IMR-90 (cell line): ENCODE measurements at regions not wholly inside any gene's neighbourhood (a gene's known extent, or its start where the extent isn't known, plus 50 kb on each side); places are given as distances from the start of the nearest gene placed in this dataset.

ENCODE experiments used
- ATAC-seq: fragments of 200-7000 bp; cut with Tn5 transposase; 2 replicates; pipeline ENCODE4 v1.9.1; 2020; ENCODE audit warnings: low read depth, mild to moderate bottlenecking, moderate library complexity
- BruUV-seq: library from RNA; stranded (reverse); fragments of 400-500 nt; replicated peaks from 2 replicates; lab custom pipeline; 2021; lab: Mats Ljungman, UMichigan
- CTCF ChIA-PET: fragments of 300-600 bp; formaldehyde crosslinking; extraction: SDS; loops from one replicate; lab custom pipeline; 2021; ENCODE audit warnings: antibody characterized with exemption; lab: Yijun Ruan, JAX
- POLR2A ChIA-PET: fragments of 300-600 bp; sonication (Branson Sonifier 250); formaldehyde crosslinking; loops from one replicate; lab custom pipeline; 2022; ENCODE audit warnings: antibody characterized with exemption; ENCODE audit not compliant: unreplicated experiment; lab: Charles Lee
- DNase-seq: peaks from one replicate; pipeline ENCODE4 v3.0.0; 2013
- H2AFZ ChIP-seq: replicated peaks from 2 replicates; pipeline ENCODE3; 2013; ENCODE audit warnings: low read length, mild to moderate bottlenecking; ENCODE audit not compliant: poor library complexity
- H2AK5ac ChIP-seq: 2 replicates; pipeline ENCODE4 v1.6.1; 2013; ENCODE audit warnings: low read depth, low read length, inconsistent platforms
- H2AK9ac ChIP-seq: replicated peaks from 2 replicates; pipeline ENCODE3; 2013; ENCODE audit warnings: mild to moderate bottlenecking, low read depth, low read length, moderate library complexity; ENCODE audit not compliant: poor library complexity
- H2BK120ac ChIP-seq: 2 replicates; pipeline ENCODE4 v1.6.1; 2013; ENCODE audit warnings: low read depth, low read length, inconsistent platforms
- H2BK15ac ChIP-seq: 3 replicates; pipeline ENCODE4 v1.6.1; 2013; ENCODE audit warnings: low read depth, low read length, inconsistent platforms
- H2BK20ac ChIP-seq: 2 replicates; pipeline ENCODE4 v1.6.1; 2013; ENCODE audit warnings: low read depth, mild to moderate bottlenecking, inconsistent platforms, low read length, moderate library complexity
- H2BK5ac ChIP-seq: 2 replicates; pipeline ENCODE4 v1.6.1; 2013; ENCODE audit warnings: mild to moderate bottlenecking, low read depth, low read length, inconsistent platforms; ENCODE audit not compliant: poor library complexity, severe bottlenecking
- H3K14ac ChIP-seq: replicated peaks from 2 replicates; pipeline ENCODE4 v1.6.1; 2013; ENCODE audit warnings: low read depth, low read length, inconsistent platforms
- H3K18ac ChIP-seq: 2 replicates; pipeline ENCODE4 v1.6.1; 2013; ENCODE audit warnings: low read depth, low read length, control low read depth
- H3K23ac ChIP-seq: 2 replicates; pipeline ENCODE4 v1.6.1; 2013; ENCODE audit warnings: low read depth, low read length, inconsistent platforms
- H3K27ac ChIP-seq: 2 replicates; pipeline ENCODE4 v1.5.1; 2013; ENCODE audit warnings: mild to moderate bottlenecking, control low read depth, low read length; ENCODE audit not compliant: insufficient read depth
- H3K27me3 ChIP-seq: 2 replicates; pipeline ENCODE4 v1.6.1; 2013; ENCODE audit warnings: low read length; ENCODE audit not compliant: control insufficient read depth, insufficient read depth
- H3K36me3 ChIP-seq: 2 replicates; pipeline ENCODE4 v1.6.1; 2013; ENCODE audit warnings: low read length, mixed read lengths; ENCODE audit not compliant: control insufficient read depth, insufficient read depth
- H3K4ac ChIP-seq: 2 replicates; pipeline ENCODE4 v1.6.1; 2013; ENCODE audit warnings: low read depth, low read length, inconsistent platforms
- H3K4me1 ChIP-seq: 2 replicates; pipeline ENCODE4 v1.6.1; 2013; ENCODE audit warnings: low read length, mixed read lengths; ENCODE audit not compliant: control insufficient read depth, insufficient read depth
- H3K4me2 ChIP-seq: 2 replicates; pipeline ENCODE4 v1.6.1; 2013; ENCODE audit warnings: low read depth, mild to moderate bottlenecking, control low read depth, low read length, moderate library complexity
- H3K4me3 ChIP-seq: 2 replicates; pipeline ENCODE4 v1.5.1; 2013; ENCODE audit warnings: low read depth, mild to moderate bottlenecking, control low read depth, low read length, moderate library complexity; ENCODE audit not compliant: insufficient read depth
- H3K56ac ChIP-seq: 2 replicates; pipeline ENCODE4 v1.6.1; 2013; ENCODE audit warnings: low read length, inconsistent platforms; ENCODE audit not compliant: insufficient read depth; ENCODE audit errors: extremely low read depth
- H3K79me1 ChIP-seq, 2 experiments: 2 replicates each; pipeline ENCODE4 v1.6.1; 2013; ENCODE audit warnings: low read length in 2 of 2, inconsistent platforms in 1 of 2, low read depth in 1 of 2
- H3K9ac ChIP-seq: 2 replicates; pipeline ENCODE4 v1.6.1; 2013; ENCODE audit warnings: low read depth, low read length, control low read depth
- H3K9me1 ChIP-seq: 2 replicates; pipeline ENCODE4 v1.6.1; 2013; ENCODE audit warnings: low read length, inconsistent platforms; ENCODE audit not compliant: insufficient read depth
- H3K9me3 ChIP-seq: 2 replicates; pipeline ENCODE4 v1.6.1; 2013; ENCODE audit warnings: low read length; ENCODE audit not compliant: control insufficient read depth, insufficient read depth
- H4K20me1 ChIP-seq: 2 replicates; pipeline ENCODE4 v1.6.1; 2013; ENCODE audit warnings: low read length, inconsistent platforms; ENCODE audit not compliant: insufficient read depth
- H4K5ac ChIP-seq: 2 replicates; pipeline ENCODE4 v1.6.1; 2013; ENCODE audit warnings: mild to moderate bottlenecking, low read depth, low read length, control low read depth
- H4K8ac ChIP-seq, 2 experiments: 2 replicates each; pipeline ENCODE4 v1.6.1; 2013; ENCODE audit warnings: low read depth in 2 of 2, low read length in 2 of 2, control low read depth in 1 of 2, inconsistent platforms in 1 of 2
- H4K91ac ChIP-seq: 2 replicates; pipeline ENCODE4 v1.6.1; 2013; ENCODE audit warnings: low read depth, low read length, inconsistent platforms; ENCODE audit not compliant: insufficient read depth
- CTCF ChIP-seq: conservative IDR thresholded peaks from 2 replicates; pipeline ENCODE4 v1.5.1; 2012; ENCODE audit warnings: mild to moderate bottlenecking, low read depth, low read length, improper control_type of control experiment
- ELK1 ChIP-seq: fragments of 150-350 bp; IDR thresholded peaks from 2 replicates; pipeline ENCODE4 v1.6.1; 2016; ENCODE audit warnings: low read depth, mild to moderate bottlenecking, low read length, moderate library complexity, borderline replicate concordance
- POLR2A ChIP-seq: IDR thresholded peaks from 2 replicates; pipeline ENCODE4 v1.6.1; 2012; ENCODE audit warnings: mild to moderate bottlenecking, low read depth, low read length
- USF2 ChIP-seq: fragments of 150-350 bp; IDR thresholded peaks from 2 replicates; pipeline ENCODE4 v1.6.1; 2017; ENCODE audit warnings: mild to moderate bottlenecking, antibody characterized with exemption, low read length, low read depth
- whole genome bisulfite sequencing, 2 experiments: methylation state at CpG; one replicate each; pipeline versions ENCODE4 v1.1.5 to v1.1.7; 2013; ENCODE audit warnings: missing lambda C conversion rate in 2 of 2; ENCODE audit not compliant: insufficient read length in 1 of 2; ENCODE audit errors: extremely low coverage in 2 of 2; 5-methylcytosine and 5-hydroxymethylcytosine counted together
- dilution Hi-C: fragments of 300-500 bp; cut with HindIII; formaldehyde crosslinking; loops from one replicate; pipeline ENCODE4 v1.14.3; 2018; ENCODE audit warnings: low sequenced_read_pairs; ENCODE audit not compliant: unreplicated experiment
- in situ Hi-C: fragments of 300-500 bp; cut with MboI; formaldehyde crosslinking; loops from 3 replicates; pipeline ENCODE4 v1.14.3; 2019; ENCODE audit warnings: low sequenced_read_pairs, inconsistent platforms, mixed read lengths
- intact Hi-C: fragments of 100-400 bp; cut with micrococcal nuclease; formaldehyde crosslinking; loops from 2 replicates; pipeline ENCODE4 v1.10.0; 2022

GRCh38 chr1:113219377-113219776, 146.4 kb downstream of the LRIG2 start:
- no peak overlapping the region for H3K4ac ChIP-seq
- no peak overlapping the region for H2AFZ ChIP-seq
- ChIA-PET CTCF (no interaction called here), POLR2A (no interaction called here)
- no peaks in the 10 kb centered on the region for H3K9me3 ChIP-seq
- H3K9me1 ChIP-seq = no peaks in the 10 kb centered on the region
- no peak overlapping the region for H2BK20ac ChIP-seq
- H2BK120ac ChIP-seq = no peak overlapping the region
- no peak overlapping the region for H4K8ac ChIP-seq
- no peak overlapping the region for H2BK5ac ChIP-seq
- peaks cover 9% of the 10 kb centered on the region; the same call in 1 of the 2 replicates for H3K27me3 ChIP-seq
- no peaks in the 10 kb centered on the region for H3K36me3 ChIP-seq
- H2AK5ac ChIP-seq = no peak overlapping the region
- intact Hi-C loops = no loop called here
- H3K27ac ChIP-seq = no peak overlapping the region
- no peak overlapping the region for H3K56ac ChIP-seq
- no peaks in the 10 kb centered on the region for H4K20me1 ChIP-seq
- BruUV-seq = no TSS peak
- no peaks in the 10 kb centered on the region for H3K79me1 ChIP-seq
- no peak overlapping the region for H3K4me3 ChIP-seq
- in situ Hi-C loops = no loop called here
- H3K4me1 ChIP-seq = no peaks in the 10 kb centered on the region
- DNase-seq = no peak
- no peak for TF ChIP-seq USF2
- TF ChIP-seq POLR2A = no peak
- 0 out of 2 replicates have a peak, but pooled peaks have one; percentile 1 for TF ChIP-seq CTCF
- no peak for TF ChIP-seq ELK1
- no peak overlapping the region for H2AK9ac ChIP-seq
- no peak overlapping the region for H4K5ac ChIP-seq
- H3K4me2 ChIP-seq = no peak overlapping the region
- no peak overlapping the region for H3K9ac ChIP-seq
- no peak overlapping the region for H4K91ac ChIP-seq
- H3K23ac ChIP-seq = no peak overlapping the region
- H3K14ac ChIP-seq = no peak overlapping the region
- no peak for ATAC-seq
- no peak overlapping the region for H3K18ac ChIP-seq
- no CpG with 5 or more reads among the region's 2 CpGs for WGBS, 2 experiments
- H2BK15ac ChIP-seq = no peak overlapping the region
- dilution Hi-C loops = no loop called here
